NCI-H345 (cell line): ENCODE measurements at regions not wholly inside any gene's neighbourhood (a gene's known extent, or its start where the extent isn't known, plus 50 kb on each side); places are given as distances from the start of the nearest gene placed in this dataset.
"Not testable (repeated sequence)": the region's sequence is repeated elsewhere in the genome, so short reads cannot be mapped to it uniquely, and the experiment has no call there.

Experiments used
- DNase-seq: peaks from one replicate; lab custom pipeline; 2025; lab: John Stamatoyannopoulos, UW

GRCh38 chr10:63077800-63078199, 55.3 kb upstream of the NRBF2 start:
- no peak for DNase-seq

- DNase-seq = no peak
Measured at GRCh38 chr10:63072951-63073350, 60.2 kb upstream of the NRBF2 start.

- peak; percentile 82 for DNase-seq
Measured at GRCh38 chr10:63071145-63071544, 62.0 kb upstream of the NRBF2 start.

GRCh38 chr10:63069318-63069717, 63.8 kb upstream of the NRBF2 start:
- no peak for DNase-seq

GRCh38 chr10:63068246-63068645, 64.9 kb upstream of the NRBF2 start:
- DNase-seq = no peak

GRCh38 chr10:63066606-63067005, 66.5 kb upstream of the NRBF2 start:
- no peak for DNase-seq

GRCh38 chr10:63064706-63065105, 68.4 kb upstream of the NRBF2 start:
- no peak for DNase-seq

- no peak for DNase-seq
Measured at GRCh38 chr10:63058236-63058635, 74.9 kb upstream of the NRBF2 start.

GRCh38 chr10:63057509-63057908, 75.6 kb upstream of the NRBF2 start:
- no peak for DNase-seq

GRCh38 chr10:63055705-63056104, 77.4 kb upstream of the NRBF2 start:
- DNase-seq = no peak

- DNase-seq = no peak
Measured at GRCh38 chr10:63054889-63055611, 78.1 kb upstream of the NRBF2 start.

- DNase-seq = no peak
Measured at GRCh38 chr10:63052083-63052482, 81.0 kb upstream of the NRBF2 start.

- no peak for DNase-seq
Measured at GRCh38 chr10:63042256-63042655, 90.9 kb upstream of the NRBF2 start.

GRCh38 chr10:63033616-63034185, 99.4 kb upstream of the NRBF2 start:
- not testable (repeated sequence) for DNase-seq

- DNase-seq = no peak
Measured at GRCh38 chr10:63030536-63030935, 102.6 kb upstream of the NRBF2 start.

- no peak for DNase-seq
Measured at GRCh38 chr10:63027531-63027930, 105.6 kb upstream of the NRBF2 start.

- DNase-seq = no peak
Measured at GRCh38 chr10:63021225-63021624, 111.9 kb upstream of the NRBF2 start.

GRCh38 chr10:63013755-63014154, 119.4 kb upstream of the NRBF2 start:
- DNase-seq = no peak

GRCh38 chr10:63012623-63013022, 120.5 kb upstream of the NRBF2 start:
- DNase-seq = no peak

GRCh38 chr10:63010203-63010602, 122.9 kb upstream of the NRBF2 start:
- no peak for DNase-seq

- DNase-seq = no peak
Measured at GRCh38 chr10:63008491-63008890, 124.6 kb upstream of the NRBF2 start.

GRCh38 chr10:63007112-63007511, 126.0 kb upstream of the NRBF2 start:
- no peak for DNase-seq

GRCh38 chr10:63005246-63005645, 127.9 kb upstream of the NRBF2 start:
- DNase-seq = no peak
